Esophagus muscularis mucosa (tissue), 4 donors: ENCODE measurements at regions not wholly inside any gene's neighbourhood (a gene's known extent, or its start where the extent isn't known, plus 50 kb on each side); places are given as distances from the start of the nearest gene placed in this dataset.

Experiments used
- DNase-seq: peaks from one replicate; pipeline ENCODE4 v3.0.0-alpha.2; 2017; ENCODE audit errors: extremely low spot score
- H3K27ac ChIP-seq, 4 donors: fragments of 200-600 bp; sonication (generic); replicated peaks in 1 of 4; 1 replicate in 3 of 4; 2 replicates in 1 of 4; pipeline ENCODE4 v1.5.1; 2016 to 2019; ENCODE audit warnings: mild to moderate bottlenecking in 1 of 4
- H3K27me3 ChIP-seq, 4 donors: fragments of 200-600 bp; sonication (generic); one replicate each; pipeline versions ENCODE4 v1.5.1 to v1.6.0; 2016 to 2019
- H3K36me3 ChIP-seq, 4 donors: fragments of 200-600 bp; sonication (generic); one replicate each; pipeline ENCODE4 v1.5.1; 2016 to 2019
- H3K4me1 ChIP-seq, 4 donors: fragments of 200-600 bp; sonication (generic); one replicate each; pipeline ENCODE4 v1.5.1; 2016 to 2019
- H3K4me3 ChIP-seq, 4 donors: fragments of 200-600 bp; sonication (generic); 1 replicate in 2 of 4; 2 replicates in 2 of 4; pipeline ENCODE4 v1.5.1; 2016 to 2019; ENCODE audit warnings: mild to moderate bottlenecking in 4 of 4, moderate library complexity in 1 of 4
- H3K9me3 ChIP-seq, 4 donors: fragments of 200-600 bp; sonication (generic); 1 replicate in 3 of 4; 2 replicates in 1 of 4; pipeline ENCODE4 v1.5.1; 2016 to 2019
- CTCF ChIP-seq, 3 experiments: fragments of 200-600 bp in 2 of 3; fragments of 450-650 bp in 1 of 3; sonication (generic) in 2 of 3; IDR thresholded peaks; one replicate each; pipeline ENCODE4 v1.5.1; 2017 to 2019; ENCODE audit warnings: antibody characterized with exemption in 3 of 3, mild to moderate bottlenecking in 2 of 3, moderate library complexity in 1 of 3
- EP300 ChIP-seq: sonication (generic); formaldehyde crosslinking; IDR thresholded peaks from one replicate; pipeline ENCODE4 v1.6.1; 2017; ENCODE audit warnings: antibody characterized with exemption
- POLR2A ChIP-seq: fragments of 450-650 bp; IDR thresholded peaks from one replicate; pipeline ENCODE4 v1.6.1; 2017; ENCODE audit warnings: antibody characterized with exemption, moderate library complexity, mild to moderate bottlenecking, low read depth
- POLR2AphosphoS5 ChIP-seq, 2 donors: sonication (generic); formaldehyde crosslinking; IDR thresholded peaks; one replicate each; pipeline ENCODE4 v1.6.1; 2017; ENCODE audit warnings: antibody characterized with exemption in 2 of 2
- WGBS: methylation state at CpG from one replicate; pipeline ENCODE4 v1.1.5; 2018; 5-methylcytosine and 5-hydroxymethylcytosine counted together
- intact Hi-C: fragments of 100-400 bp; cut with DNase I; formaldehyde crosslinking; loops from one replicate; pipeline ENCODE4 v1.15.1; 2023

DNA sequence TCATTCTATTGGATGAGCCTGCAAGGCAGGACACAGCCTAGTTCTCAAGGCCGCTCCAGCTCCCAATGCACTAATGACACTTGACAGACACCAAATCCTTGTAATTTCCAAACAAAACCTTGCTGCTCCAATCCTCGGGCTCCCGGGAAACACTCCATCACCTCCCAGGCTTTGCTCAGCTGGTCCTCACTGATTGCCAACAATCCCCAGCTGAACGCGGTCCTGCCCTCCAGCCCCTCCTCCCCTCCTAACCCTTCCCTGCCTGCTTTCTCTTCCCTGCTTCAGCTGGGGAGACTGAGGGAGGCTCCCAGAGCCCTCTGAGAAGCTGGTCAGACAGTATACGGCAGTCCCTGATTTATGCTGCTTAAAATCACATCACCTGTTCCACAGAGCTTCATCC, 114.4 kb upstream of the TNR start:
- Histone ChIP-seq H3K4me1 (no peaks in the 10 kb centered on the region), H3K27me3 (no peaks in the 10 kb centered on the region), H3K9me3 (no peaks in the 10 kb centered on the region), H3K27ac (no peak overlapping the region), H3K36me3 (no peaks in the 10 kb centered on the region), H3K4me3 (no peak overlapping the region)
- intact Hi-C loops, result no loop called here
- no peak for DNase-seq
- no peak for TF ChIP-seq EP300
- WGBS, result 35% methylated on average over 6 of the region's 6 CpGs

DNA sequence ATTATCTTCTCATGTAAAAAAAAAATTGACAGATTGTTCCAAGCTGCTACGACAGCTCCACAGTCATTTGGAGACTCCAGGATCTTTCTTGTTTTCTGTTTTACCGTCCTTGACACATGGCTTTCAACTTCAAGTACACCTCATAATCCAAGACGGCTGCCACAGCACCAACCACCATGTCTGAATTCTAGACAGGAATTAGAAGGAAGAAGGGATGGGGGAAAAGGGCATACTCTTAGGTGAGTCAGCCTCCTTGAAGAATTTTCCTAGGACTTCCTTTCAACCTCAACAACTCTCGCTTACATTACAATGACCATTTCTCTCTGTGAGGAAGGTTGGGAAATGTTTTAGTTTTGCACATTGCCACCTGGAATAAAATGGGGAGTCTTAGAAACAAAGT, 110.3 kb upstream of the TNR start:
- H3K36me3 ChIP-seq, result no peaks in the 10 kb centered on the region
- H3K4me1 ChIP-seq, result no peaks in the 10 kb centered on the region
- no peak for DNase-seq
- H3K27ac ChIP-seq, result no peak overlapping the region
- 83% methylated on average over 4 of the region's 4 CpGs for WGBS
- no peak overlapping the region for H3K4me3 ChIP-seq
- H3K27me3 ChIP-seq, result no peaks in the 10 kb centered on the region
- intact Hi-C loops, result no loop called here
- H3K9me3 ChIP-seq, result no peaks in the 10 kb centered on the region
- TF ChIP-seq POLR2A (no peak), CTCF (IDR thresholded peaks at IDR 0.05) (no peak), POLR2AphosphoS5 (IDR thresholded peaks at IDR 0.05) (no peak), EP300 (no peak)

- H3K9me3 ChIP-seq, result no peaks in the 10 kb centered on the region
- TF ChIP-seq EP300, result no peak
- TF ChIP-seq POLR2A, result no peak
- TF ChIP-seq POLR2AphosphoS5 (IDR thresholded peaks at IDR 0.05), result no peak
- no peak for TF ChIP-seq CTCF (IDR thresholded peaks at IDR 0.05)
- intact Hi-C loops, result no loop called here
- WGBS, result 74% methylated on average over 2 of the region's 2 CpGs
- H3K4me1 ChIP-seq, result no peaks in the 10 kb centered on the region
- H3K36me3 ChIP-seq, result no peaks in the 10 kb centered on the region
- H3K27ac ChIP-seq, result no peak overlapping the region
- no peaks in the 10 kb centered on the region for H3K27me3 ChIP-seq
- no peak for DNase-seq
- H3K4me3 ChIP-seq, result no peak overlapping the region
Measured at GRCh38 chr1:175851749-175852148, 108.4 kb upstream of the TNR start.

DNA sequence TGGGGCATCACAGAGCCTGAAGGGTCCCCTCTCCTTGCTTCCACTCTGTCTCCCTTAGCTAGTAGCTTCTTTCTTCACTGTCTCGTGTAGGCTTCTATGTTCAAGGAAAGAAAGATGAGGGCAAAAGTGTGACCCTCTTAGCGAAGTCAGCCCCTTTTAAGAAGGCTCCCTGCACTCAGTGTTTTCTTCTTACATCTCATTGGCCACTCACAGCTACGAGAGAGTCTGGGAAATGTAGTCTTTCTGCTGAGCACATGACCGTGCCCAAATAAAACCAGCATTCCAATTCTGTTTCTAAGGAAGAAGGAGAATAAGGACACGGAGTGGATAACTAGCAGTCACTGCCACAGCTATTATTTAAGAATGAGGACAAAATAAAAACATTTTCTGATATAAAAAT, 104.9 kb upstream of the TNR start:
- TF ChIP-seq POLR2AphosphoS5 (IDR thresholded peaks at IDR 0.05) (no peak), POLR2A (no peak), CTCF (IDR thresholded peaks at IDR 0.05) (no peak), EP300 (no peak)
- H3K9me3 ChIP-seq, result no peaks in the 10 kb centered on the region
- H3K4me1 ChIP-seq, result no peaks in the 10 kb centered on the region
- H3K27me3 ChIP-seq, result peaks cover 0 to 10% (median 0%) of the 10 kb centered on the region in 4 donors
- H3K4me3 ChIP-seq, result no peak overlapping the region
- 44% methylated on average over 5 of the region's 5 CpGs for WGBS
- intact Hi-C loops, result no loop called here
- no peaks in the 10 kb centered on the region for H3K36me3 ChIP-seq
- DNase-seq, result no peak
- H3K27ac ChIP-seq, result no peak overlapping the region

DNA sequence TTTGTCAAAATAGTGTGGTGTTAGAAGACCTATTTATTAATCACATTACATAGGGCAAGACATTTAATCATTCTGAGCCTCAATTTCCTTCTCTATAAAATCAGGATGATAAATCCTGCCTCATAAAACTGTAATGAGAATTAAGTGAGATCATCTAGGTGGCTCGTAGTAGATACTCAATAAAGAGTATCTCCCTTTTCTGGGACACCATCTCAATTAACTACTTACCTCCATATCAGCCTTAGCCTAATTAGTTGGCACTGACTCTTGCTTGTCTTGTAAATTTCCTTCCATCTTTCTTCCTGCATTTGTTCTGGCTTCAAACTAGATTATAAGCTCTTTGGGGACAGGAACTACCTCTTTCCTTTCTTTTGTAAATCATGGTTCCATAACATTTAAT, 102.6 kb upstream of the TNR start:
- intact Hi-C loops, result no loop called here
- peaks cover 0 to 25% (median 0%) of the 10 kb centered on the region in 4 donors for H3K27me3 ChIP-seq
- no peaks in the 10 kb centered on the region for H3K36me3 ChIP-seq
- no peak for DNase-seq
- H3K4me3 ChIP-seq, result no peak overlapping the region
- TF ChIP-seq POLR2AphosphoS5 (IDR thresholded peaks at IDR 0.05) (no peak), EP300 (no peak), CTCF (IDR thresholded peaks at IDR 0.05) (no peak), POLR2A (no peak)
- H3K4me1 ChIP-seq, result no peaks in the 10 kb centered on the region
- 68% methylated on average over 1 of the region's 1 CpG for WGBS
- H3K9me3 ChIP-seq, result no peaks in the 10 kb centered on the region
- no peak overlapping the region for H3K27ac ChIP-seq
